ENCODE measurements at regions not wholly inside any gene's neighbourhood (a gene's known extent, or its start where the extent isn't known, plus 50 kb on each side); places are given as distances from the start of the nearest gene placed in this dataset.

DNA sequence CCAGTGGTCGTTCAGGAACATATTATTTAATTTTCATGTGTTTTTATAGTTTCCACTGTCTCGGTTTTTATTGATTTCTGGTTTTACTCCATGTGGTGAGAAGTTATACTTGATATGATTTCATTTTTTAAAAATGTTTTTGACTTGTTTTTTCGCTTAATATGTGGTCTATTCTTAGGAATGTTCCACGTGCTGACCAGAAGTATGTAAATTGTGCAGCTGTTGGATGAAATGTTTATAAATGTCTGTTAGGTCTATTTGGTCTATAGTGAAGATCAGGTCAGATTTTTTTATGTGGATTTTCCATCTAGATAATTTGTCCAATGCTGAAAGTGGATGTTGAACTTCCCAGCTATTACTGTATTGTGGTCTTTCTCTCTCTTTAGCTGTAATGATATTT lies 433.8 kb upstream of the MIS18BP1 start:
- Histone ChIP-seq H3K4me3 (replicated peaks in 1 of 3) (no peak overlapping the region), H3K9me3 (no peaks in the 10 kb centered on the region), H3K36me3 (no peaks in the 10 kb centered on the region), H3K4me1 (no peaks in the 10 kb centered on the region), H3K27me3 (no peaks in the 10 kb centered on the region), H3K27ac (no peak overlapping the region)
- intact Hi-C loops (cut with DNase I) = no loop called here
- DNase-seq = no peak
- 79 to 86% methylated on average over 4 of the region's 4 CpGs for WGBS, 2 donors
- no peak for TF ChIP-seq POLR2A (IDR thresholded peaks at IDR 0.05)
- TF ChIP-seq, protein P1, sequence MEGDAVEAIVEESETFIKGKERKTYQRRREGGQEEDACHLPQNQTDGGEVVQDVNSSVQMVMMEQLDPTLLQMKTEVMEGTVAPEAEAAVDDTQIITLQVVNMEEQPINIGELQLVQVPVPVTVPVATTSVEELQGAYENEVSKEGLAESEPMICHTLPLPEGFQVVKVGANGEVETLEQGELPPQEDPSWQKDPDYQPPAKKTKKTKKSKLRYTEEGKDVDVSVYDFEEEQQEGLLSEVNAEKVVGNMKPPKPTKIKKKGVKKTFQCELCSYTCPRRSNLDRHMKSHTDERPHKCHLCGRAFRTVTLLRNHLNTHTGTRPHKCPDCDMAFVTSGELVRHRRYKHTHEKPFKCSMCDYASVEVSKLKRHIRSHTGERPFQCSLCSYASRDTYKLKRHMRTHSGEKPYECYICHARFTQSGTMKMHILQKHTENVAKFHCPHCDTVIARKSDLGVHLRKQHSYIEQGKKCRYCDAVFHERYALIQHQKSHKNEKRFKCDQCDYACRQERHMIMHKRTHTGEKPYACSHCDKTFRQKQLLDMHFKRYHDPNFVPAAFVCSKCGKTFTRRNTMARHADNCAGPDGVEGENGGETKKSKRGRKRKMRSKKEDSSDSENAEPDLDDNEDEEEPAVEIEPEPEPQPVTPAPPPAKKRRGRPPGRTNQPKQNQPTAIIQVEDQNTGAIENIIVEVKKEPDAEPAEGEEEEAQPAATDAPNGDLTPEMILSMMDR (IDR thresholded peaks at IDR 0.05) = no peak

DNA sequence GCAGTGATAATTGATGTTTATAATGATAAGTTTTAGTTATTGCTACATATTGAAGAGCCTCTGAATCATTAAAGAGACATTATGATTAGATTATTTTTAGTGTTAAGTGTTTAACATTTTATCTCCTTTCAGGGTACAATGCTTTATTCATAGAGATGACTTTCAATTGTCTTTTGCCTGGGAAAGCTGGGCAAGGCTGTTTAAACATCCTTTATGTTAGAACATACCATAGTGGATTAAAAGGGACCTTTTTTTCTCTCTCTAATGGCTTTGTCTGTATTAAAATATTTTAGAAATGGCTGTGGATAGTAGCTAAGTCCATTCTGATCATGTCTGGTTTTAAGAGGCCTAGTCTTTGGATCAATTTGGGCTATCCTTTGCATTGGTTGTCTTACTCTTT lies 427.5 kb upstream of the MIS18BP1 start:
- Histone ChIP-seq H3K27ac (no peak overlapping the region), H3K4me1 (no peaks in the 10 kb centered on the region), H3K27me3 (no peaks in the 10 kb centered on the region), H3K9me3 (no peaks in the 10 kb centered on the region), H3K36me3 (no peaks in the 10 kb centered on the region), H3K4me3 (replicated peaks in 1 of 3) (no peak overlapping the region)
- no peak for DNase-seq
- TF ChIP-seq, protein P1 (IDR thresholded peaks at IDR 0.05) = no peak
- no peak for TF ChIP-seq POLR2A (IDR thresholded peaks at IDR 0.05)
- intact Hi-C loops (cut with DNase I) = no loop called here

DNA sequence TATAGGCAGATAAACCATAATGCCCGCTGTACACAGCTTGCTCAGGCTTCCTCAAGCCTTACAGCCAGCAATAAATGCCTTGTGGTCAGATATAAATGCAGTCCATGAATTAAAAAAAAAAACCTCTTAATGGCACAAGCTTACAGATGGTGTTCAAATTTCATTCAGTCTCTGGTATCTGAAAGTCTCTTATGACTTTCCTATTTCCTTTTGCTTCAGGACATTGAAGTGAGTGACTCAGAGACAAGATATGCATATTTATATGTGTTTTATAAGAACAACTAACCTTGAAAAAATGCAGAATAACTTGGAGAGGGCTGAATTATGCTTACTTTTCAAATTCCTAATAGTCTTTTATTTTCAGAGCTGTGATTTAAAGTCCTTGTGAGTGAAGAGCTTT lies 426.9 kb upstream of the MIS18BP1 start:
- TF ChIP-seq POLR2A (IDR thresholded peaks at IDR 0.05) = no peak
- TF ChIP-seq, protein P1 (IDR thresholded peaks at IDR 0.05) = no peak
- intact Hi-C loops (cut with DNase I) = no loop called here
- 89 to 95% methylated on average over 1 of the region's 1 CpG for WGBS, 2 donors

DNA sequence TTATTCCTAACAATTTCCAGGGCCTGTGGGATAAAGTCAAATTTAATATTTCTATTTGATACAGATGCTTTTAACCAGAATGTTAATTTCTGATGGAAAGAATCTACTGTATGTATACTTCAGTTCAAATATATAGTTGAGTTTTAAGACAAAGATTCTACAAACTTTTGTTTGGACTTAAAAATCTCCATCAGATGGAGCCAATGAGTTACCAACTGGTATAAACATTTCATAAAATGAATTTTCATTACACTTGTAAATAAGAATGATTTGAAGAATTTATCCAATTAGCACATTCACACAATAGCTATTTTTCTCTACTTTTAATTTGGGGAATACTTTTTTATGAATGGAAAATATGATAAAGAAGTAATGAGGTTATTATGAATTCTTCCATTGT lies 425.2 kb upstream of the MIS18BP1 start:
- Histone ChIP-seq H3K27ac (no peak overlapping the region), H3K4me3 (replicated peaks in 1 of 3) (no peak overlapping the region), H3K36me3 (no peaks in the 10 kb centered on the region), H3K27me3 (no peaks in the 10 kb centered on the region), H3K4me1 (no peaks in the 10 kb centered on the region), H3K9me3 (no peaks in the 10 kb centered on the region)
- DNase-seq = no peak
- intact Hi-C loops (cut with DNase I) = no loop called here
- TF ChIP-seq POLR2A (IDR thresholded peaks at IDR 0.05) = no peak
- TF ChIP-seq, protein P1 (IDR thresholded peaks at IDR 0.05) = peak in 1 of 6 experiments; percentile 31

More for the DNA sequence above, 426.9 kb upstream of the MIS18BP1 start:
- no peak for DNase-seq
- no peak overlapping the region for H3K27ac ChIP-seq
- no peaks in the 10 kb centered on the region for H3K36me3 ChIP-seq
- H3K4me3 ChIP-seq (replicated peaks in 1 of 3) = no peak overlapping the region
- H3K9me3 ChIP-seq = no peaks in the 10 kb centered on the region
- no peaks in the 10 kb centered on the region for H3K27me3 ChIP-seq
- H3K4me1 ChIP-seq = no peaks in the 10 kb centered on the region

DNA sequence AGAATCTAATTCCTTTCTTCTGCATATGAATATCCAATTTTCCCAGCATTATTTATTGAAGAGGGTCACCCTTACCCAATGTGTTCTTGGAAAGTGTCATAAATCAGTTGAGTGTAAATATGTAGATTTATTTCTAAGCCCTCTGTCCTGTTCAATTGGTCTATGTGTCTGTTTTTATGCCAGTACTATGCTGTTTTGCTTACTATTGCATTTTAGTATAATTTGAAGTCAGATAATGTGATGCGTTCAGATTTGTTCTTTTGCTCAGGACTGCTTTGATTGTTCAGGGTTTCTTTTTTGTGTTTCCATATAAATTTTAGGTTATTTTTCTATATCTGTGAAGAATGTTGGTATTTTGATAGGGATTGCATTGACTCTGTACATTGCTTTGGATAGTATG lies 420.4 kb upstream of the MIS18BP1 start:
- TF ChIP-seq, protein P1 (IDR thresholded peaks at IDR 0.05) = no peak
- no peak for TF ChIP-seq POLR2A (IDR thresholded peaks at IDR 0.05)
- 91 to 96% methylated on average over 1 of the region's 1 CpG for WGBS, 2 donors
- H3K9me3 ChIP-seq = no peaks in the 10 kb centered on the region
- H3K4me3 ChIP-seq (replicated peaks in 1 of 3) = no peak overlapping the region
- H3K27me3 ChIP-seq = no peaks in the 10 kb centered on the region
- H3K36me3 ChIP-seq = no peaks in the 10 kb centered on the region
- H3K4me1 ChIP-seq = no peaks in the 10 kb centered on the region
- intact Hi-C loops (cut with DNase I) = no loop called here
- H3K27ac ChIP-seq = no peak overlapping the region
- no peak for DNase-seq

All from thyroid gland (tissue), 4 donors.